HCT116 (cell line): ENCODE measurements at regions not wholly inside any gene's neighbourhood (a gene's known extent, or its start where the extent isn't known, plus 50 kb on each side); places are given as distances from the start of the nearest gene placed in this dataset.

Experiments
- ATAC-seq: fragments of 200-7000 bp; cut with Tn5 transposase; 2 replicates; pipeline ENCODE4 v1.9.1; 2020; ENCODE audit warnings: mild to moderate bottlenecking, moderate library complexity
- BruUV-seq: library from RNA; stranded (reverse); fragments of 400-500 nt; replicated peaks from 2 replicates; lab custom pipeline; 2021; lab: Mats Ljungman, UMichigan
- CTCF ChIA-PET: fragments of 300-600 bp; sonication (Branson Sonifier 250); formaldehyde crosslinking; loops from one replicate; lab custom pipeline; 2021; ENCODE audit warnings: antibody characterized with exemption; lab: Charles Lee
- POLR2A ChIA-PET: fragments of 300-600, 350-600 bp; sonication (Branson Sonifier 250); formaldehyde crosslinking; loops from one replicate; lab custom pipeline; 2021; ENCODE audit warnings: antibody characterized with exemption; lab: Charles Lee
- RAD21 ChIA-PET, 2 experiments: fragments of 300-600 bp; sonication (Branson Sonifier 250); formaldehyde crosslinking; loops; one replicate each; lab custom pipeline; 2023; ENCODE audit warnings: low total read pairs in 2 of 2; ENCODE audit not compliant: uncharacterized antibody in 2 of 2, unreplicated experiment in 2 of 2, low non-redundant PET in 1 of 2; lab: Charles Lee
- DNase-seq: peaks from one replicate; pipeline ENCODE4 v3.0.0-alpha.2; 2010; ENCODE audit warnings: low read depth, low spot score
- H2AFZ ChIP-seq: fragments of 200-600 bp; shearing (Covaris generic), sonication (generic); 2 replicates; pipeline ENCODE4 v1.6.1; 2017; ENCODE audit warnings: low read depth, mixed run types, mixed read lengths, antibody characterized with exemption, low read length; ENCODE audit not compliant: poor library complexity, severe bottlenecking
- H3K27ac ChIP-seq: 2 replicates; pipeline ENCODE4 v1.5.1; 2012; ENCODE audit warnings: low read depth, low read length
- H3K27me3 ChIP-seq: fragments of 200-600 bp; sonication (generic); 2 replicates; pipeline ENCODE4 v1.6.1; 2016; ENCODE audit warnings: mixed run types, low read length, mixed read lengths; ENCODE audit not compliant: insufficient read depth
- H3K36me3 ChIP-seq, 2 experiments: fragments of 200-500 bp in 1 of 2; fragments of 200-600 bp in 1 of 2; sonication (Bioruptor generic) in 1 of 2; sonication (generic) in 1 of 2; 2 replicates each; pipeline versions ENCODE4 v1.5.1 to v1.6.1; 2014 to 2016; ENCODE audit warnings: low read length in 2 of 2, inconsistent platforms in 1 of 2, mixed read lengths in 1 of 2, mixed run types in 1 of 2; ENCODE audit not compliant: insufficient read depth in 2 of 2, control insufficient read depth in 1 of 2
- H3K4me1 ChIP-seq, 2 experiments: fragments of 200-600 bp in 1 of 2; sonication (generic) in 1 of 2; 2 replicates each; pipeline versions ENCODE4 v1.5.1 to v1.6.1; 2012 to 2017; ENCODE audit warnings: low read length in 2 of 2, inconsistent platforms in 1 of 2, mild to moderate bottlenecking in 1 of 2, mixed read lengths in 1 of 2, mixed run types in 1 of 2, moderate library complexity in 1 of 2; ENCODE audit not compliant: insufficient read depth in 2 of 2, control insufficient read depth in 1 of 2
- H3K4me2 ChIP-seq: fragments of 200-600 bp; sonication (generic); 2 replicates; pipeline ENCODE4 v1.6.1; 2017; ENCODE audit warnings: mixed run types, low read length, mixed read lengths
- H3K4me3 ChIP-seq, 2 experiments: fragments of 200-600 bp in 1 of 2; sonication (generic) in 1 of 2; replicated peaks in 1 of 2; 2 replicates each; pipeline ENCODE4 v1.5.1; 2011 to 2016; ENCODE audit warnings: low read length in 2 of 2, control low read depth in 1 of 2, low read depth in 1 of 2, mild to moderate bottlenecking in 1 of 2, mixed read lengths in 1 of 2, mixed run types in 1 of 2
- H3K79me2 ChIP-seq: fragments of 200-600 bp; sonication (generic); 2 replicates; pipeline ENCODE4 v1.6.1; 2017; ENCODE audit warnings: mild to moderate bottlenecking, mixed run types, low read length, moderate library complexity, mixed read lengths; ENCODE audit not compliant: insufficient read depth
- H3K9ac ChIP-seq: fragments of 200-600 bp; sonication (generic); 2 replicates; pipeline ENCODE4 v1.6.1; 2016; ENCODE audit warnings: low read length, mixed read lengths
- H3K9me2 ChIP-seq: fragments of 200-600 bp; sonication (generic), shearing (Covaris generic); 2 replicates; pipeline ENCODE4 v1.6.1; 2017; ENCODE audit warnings: mixed run types, mild to moderate bottlenecking, moderate library complexity; ENCODE audit not compliant: insufficient read depth
- H3K9me3 ChIP-seq, 2 experiments: fragments of 200-500 bp in 1 of 2; fragments of 200-600 bp in 1 of 2; sonication (Bioruptor generic) in 1 of 2; sonication (generic) in 1 of 2; 2 replicates each; pipeline ENCODE4 v1.6.1; 2014 to 2017; ENCODE audit warnings: low read length in 2 of 2, mixed read lengths in 2 of 2, inconsistent platforms in 1 of 2, low read depth in 1 of 2, mild to moderate bottlenecking in 1 of 2, mixed run types in 1 of 2, moderate library complexity in 1 of 2; ENCODE audit not compliant: control insufficient read depth in 1 of 2, insufficient read depth in 1 of 2
- H4K20me1 ChIP-seq: fragments of 200-600 bp; sonication (generic), shearing (Covaris generic); 2 replicates; pipeline ENCODE4 v1.6.1; 2017; ENCODE audit warnings: mixed run types, mild to moderate bottlenecking, moderate library complexity; ENCODE audit not compliant: insufficient read depth
- ATF3 ChIP-seq: IDR thresholded peaks from 2 replicates; pipeline ENCODE4 v1.6.1; 2012
- CBX3 ChIP-seq: IDR thresholded peaks from 2 replicates; pipeline ENCODE4 v1.6.1; 2012; ENCODE audit warnings: low read depth
- CEBPB ChIP-seq: IDR thresholded peaks from 2 replicates; pipeline ENCODE4 v1.6.1; 2012; ENCODE audit warnings: low read depth
- CTCF ChIP-seq, 3 experiments: fragments of 200-600 bp in 1 of 3; sonication (generic) in 1 of 3; IDR thresholded peaks in 2 of 3; conservative IDR thresholded peaks in 1 of 3; 2 replicates each; pipeline ENCODE4 v1.5.1; 2012 to 2017; ENCODE audit warnings: low read depth in 2 of 3, low read length in 2 of 3, antibody characterized with exemption in 1 of 3, borderline replicate concordance in 1 of 3, control low read depth in 1 of 3, mild to moderate bottlenecking in 1 of 3, mixed read lengths in 1 of 3, mixed run types in 1 of 3, moderate library complexity in 1 of 3; ENCODE audit not compliant: insufficient read depth in 1 of 3
- EGR1 ChIP-seq: IDR thresholded peaks from 2 replicates; pipeline ENCODE4 v1.6.1; 2012; ENCODE audit warnings: low read depth
- ELF1 ChIP-seq: IDR thresholded peaks from 2 replicates; pipeline ENCODE4 v1.6.1; 2012; ENCODE audit warnings: low read depth, borderline replicate concordance
- EZH2 ChIP-seq: fragments of 200-600 bp; sonication (generic); IDR thresholded peaks from 2 replicates; pipeline ENCODE4 v1.6.1; 2017; ENCODE audit warnings: antibody characterized with exemption, mixed run types
- MAX ChIP-seq: IDR thresholded peaks from 2 replicates; pipeline ENCODE4 v1.6.1; 2012
- POLR2A ChIP-seq: IDR thresholded peaks from 2 replicates; pipeline ENCODE4 v1.7.0; 2011; ENCODE audit warnings: borderline replicate concordance; ENCODE audit not compliant: insufficient read depth, insufficient read length; ENCODE audit errors: extremely low read depth
- POLR2AphosphoS5 ChIP-seq: IDR thresholded peaks from 2 replicates; pipeline ENCODE4 v1.6.1; 2011; ENCODE audit warnings: mild to moderate bottlenecking, low read depth, low read length, moderate library complexity
- RAD21 ChIP-seq: IDR thresholded peaks from 2 replicates; pipeline ENCODE4 v1.6.1; 2012; ENCODE audit warnings: low read depth, mild to moderate bottlenecking
- SP1 ChIP-seq: IDR thresholded peaks from 2 replicates; pipeline ENCODE4 v1.6.1; 2012; ENCODE audit warnings: low read depth
- SRF ChIP-seq: IDR thresholded peaks from 2 replicates; pipeline ENCODE4 v1.6.1; 2012; ENCODE audit warnings: low read depth
- TCF7L2 ChIP-seq: IDR thresholded peaks from 2 replicates; pipeline ENCODE4 v1.7.0; 2011; ENCODE audit warnings: borderline replicate concordance, inconsistent platforms; ENCODE audit not compliant: insufficient read depth, insufficient read length; ENCODE audit errors: extremely low read depth
- YY1 ChIP-seq: IDR thresholded peaks from 2 replicates; pipeline ENCODE4 v1.6.1; 2011; ENCODE audit warnings: low read length, low read depth, moderate library complexity, mild to moderate bottlenecking; ENCODE audit not compliant: insufficient replicate concordance; ENCODE audit errors: extremely low read depth
- ZBTB33 ChIP-seq: IDR thresholded peaks from 2 replicates; pipeline ENCODE4 v1.6.1; 2011; ENCODE audit warnings: mild to moderate bottlenecking, low read length, moderate library complexity; ENCODE audit not compliant: insufficient replicate concordance; ENCODE audit errors: extremely low read depth
- ZNF274 ChIP-seq: fragments of 200-500 bp; sonication (Bioruptor generic); IDR thresholded peaks from 2 replicates; pipeline ENCODE4 v1.6.1; 2014; ENCODE audit warnings: mild to moderate bottlenecking, low read depth, low read length, inconsistent platforms
- intact Hi-C: fragments of 100-400 bp; cut with micrococcal nuclease; formaldehyde crosslinking; loops from 2 replicates; pipeline ENCODE4 v1.10.0; 2022

- ATAC-seq, result peak; percentile 26; the same call in 1 of the 2 replicates
Observed at GRCh38 chr16:85211271-85211801, 99.1 kb upstream of the CIBAR2 start.

More at GRCh38 chr16:85211271-85211801, 99.1 kb upstream of the CIBAR2 start:
- BruUV-seq, result no TSS peak
- no peak for DNase-seq
- Histone ChIP-seq H3K27ac (no peak overlapping the region), H3K4me3 (no peak overlapping the region), H3K27me3 (no peaks in the 10 kb centered on the region), H3K9ac (no peak overlapping the region), H3K4me1 (peaks cover 7 to 37% of the 10 kb centered on the region in 2 experiments; a peak in 3 of 4 replicates), H3K9me3 (no peaks in the 10 kb centered on the region), H3K36me3 (no peaks in the 10 kb centered on the region), H3K79me2 (peaks cover 4% of the 10 kb centered on the region; the same call in 1 of the 2 replicates), H2AFZ (no peak overlapping the region), H3K4me2 (peak overlapping the region; percentile 22; the same call in 1 of the 2 replicates), H3K9me2 (no peaks in the 10 kb centered on the region), H4K20me1 (no peaks in the 10 kb centered on the region; the same call in 1 of the 2 replicates)
- intact Hi-C loops, result no loop called here
- POLR2A ChIA-PET, result no interaction called here
- TF ChIP-seq ELF1, result no peak
- TF ChIP-seq RAD21, result no peak
- TF ChIP-seq SRF, result no peak
- TF ChIP-seq ZNF274, result no peak
- TF ChIP-seq CBX3, result no peak
- TF ChIP-seq EZH2, result no peak
- TF ChIP-seq POLR2AphosphoS5, result no peak
- TF ChIP-seq YY1, result no peak
- TF ChIP-seq TCF7L2, result no peak
- TF ChIP-seq SP1, result no peak
- TF ChIP-seq CTCF (IDR thresholded peaks at IDR 0.05 in 2 of 3, conservative IDR thresholded peaks at IDR 0.05 in 1 of 3; ENCODE audit: borderline replicate concordance in 1 of 3, insufficient read depth in 1 of 3, low read depth in 2 of 3, low read length in 2 of 3), result no peak
- no peak for TF ChIP-seq CEBPB
- no peak for TF ChIP-seq MAX
- TF ChIP-seq ATF3, result no peak
- TF ChIP-seq EGR1, result no peak
- no peak for TF ChIP-seq POLR2A
- TF ChIP-seq ZBTB33, result no peak
- CTCF ChIA-PET, result interaction anchor here (1.0 kb wide), 1 partner anchor 86 kb away, joined by 3 read pairs; no protein-coding TSS in a partner anchor
- RAD21 ChIA-PET, result no interaction called here
